22Rv1 (cell line): ENCODE measurements at regions not wholly inside any gene's neighbourhood (a gene's known extent, or its start where the extent isn't known, plus 50 kb on each side); places are given as distances from the start of the nearest gene placed in this dataset.

Experiments
- CTCF ChIP-seq: fragments of 450-650 bp; IDR thresholded peaks from 2 replicates; pipeline ENCODE4 v1.5.1; 2017; ENCODE audit warnings: mild to moderate bottlenecking
- ZFX ChIP-seq: fragments of 450-650 bp; IDR thresholded peaks from 2 replicates; pipeline ENCODE4 v1.6.1; 2017; ENCODE audit warnings: antibody characterized with exemption, borderline replicate concordance

- TF ChIP-seq CTCF (no peak), ZFX (no peak)
Observed at GRCh38 chr18:54717673-54718407, 110.4 kb upstream of the RAB27B start.
